ENCODE measurements at regions not wholly inside any gene's neighbourhood (a gene's known extent, or its start where the extent isn't known, plus 50 kb on each side); places are given as distances from the start of the nearest gene placed in this dataset.

DNA sequence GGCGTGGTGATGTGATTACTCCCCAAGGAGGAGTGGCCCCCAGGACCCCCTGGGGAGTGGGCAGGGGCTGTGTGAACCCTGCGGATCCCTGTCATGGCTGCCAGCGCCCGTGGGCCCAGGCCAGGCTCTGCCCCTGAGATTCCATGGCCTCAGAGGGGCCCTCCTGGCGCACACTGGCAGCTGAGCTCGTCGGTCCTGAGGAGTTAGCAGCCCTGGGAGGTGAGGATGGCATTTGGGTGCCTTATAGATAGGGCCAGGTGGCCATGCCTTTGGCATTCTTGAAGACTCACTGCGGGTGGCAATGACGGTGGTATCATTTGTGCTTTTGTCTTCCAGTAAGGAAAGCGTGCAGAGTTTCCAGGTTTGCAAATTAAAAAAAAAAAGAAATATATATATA lies 146.8 kb upstream of the GSE1 start:
- no peak for DNase-seq

- DNase-seq = no peak
Measured at GRCh38 chr16:85466989-85467388, 146.1 kb upstream of the GSE1 start.

DNA sequence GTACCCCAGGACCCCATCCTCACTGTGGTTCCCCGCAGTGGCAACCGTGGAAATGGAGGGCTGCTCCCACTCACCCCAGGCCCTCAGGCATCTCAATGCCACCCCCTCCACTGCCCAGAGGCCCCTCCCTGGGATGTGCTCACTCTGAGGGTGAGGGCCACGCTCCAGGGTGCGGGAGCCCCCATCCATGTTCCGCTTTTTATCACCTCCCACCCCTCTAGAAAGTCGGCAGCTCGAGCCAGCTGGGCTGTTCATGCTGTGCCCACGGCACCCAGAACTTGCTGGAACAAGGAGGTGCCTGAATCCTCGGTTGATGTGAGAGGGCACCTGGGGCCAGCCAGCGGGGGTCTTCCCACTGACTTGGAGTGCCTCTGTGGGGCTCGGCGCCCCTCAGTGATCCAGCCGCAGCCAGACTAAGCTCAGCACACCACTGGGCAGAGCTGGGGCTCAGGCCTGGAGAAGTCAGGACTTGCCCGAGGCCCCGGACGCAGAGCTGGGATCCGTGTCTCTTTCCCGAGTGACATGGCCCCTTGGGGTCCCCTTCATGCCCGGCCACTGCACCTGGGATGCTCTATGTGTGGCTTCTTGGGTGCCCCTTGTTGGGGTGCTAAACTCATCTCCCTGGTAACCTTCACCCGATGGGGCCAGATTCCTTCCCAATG lies 143.1 kb upstream of the GSE1 start:
- DNase-seq = no peak

DNA sequence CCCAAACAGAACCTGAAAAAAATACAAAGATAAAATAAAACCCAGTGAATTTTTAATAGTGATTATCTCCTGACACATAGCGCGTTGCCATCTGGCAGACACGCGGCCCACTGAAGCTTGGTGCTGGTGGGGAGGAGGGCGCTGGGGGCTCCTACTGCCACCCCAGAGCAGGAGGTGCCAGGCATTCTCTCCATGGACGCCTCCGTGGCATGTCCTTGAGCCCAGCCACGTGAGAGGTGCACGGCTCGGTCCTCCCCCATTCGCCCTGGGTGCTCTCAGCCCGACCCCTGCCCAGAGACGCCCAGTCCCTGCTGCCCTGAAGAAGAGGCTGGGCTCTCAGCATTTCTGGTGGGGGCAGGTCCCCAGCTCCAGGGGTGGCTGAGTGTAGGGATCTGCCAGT lies 142.2 kb upstream of the GSE1 start:
- no peak for DNase-seq

DNA sequence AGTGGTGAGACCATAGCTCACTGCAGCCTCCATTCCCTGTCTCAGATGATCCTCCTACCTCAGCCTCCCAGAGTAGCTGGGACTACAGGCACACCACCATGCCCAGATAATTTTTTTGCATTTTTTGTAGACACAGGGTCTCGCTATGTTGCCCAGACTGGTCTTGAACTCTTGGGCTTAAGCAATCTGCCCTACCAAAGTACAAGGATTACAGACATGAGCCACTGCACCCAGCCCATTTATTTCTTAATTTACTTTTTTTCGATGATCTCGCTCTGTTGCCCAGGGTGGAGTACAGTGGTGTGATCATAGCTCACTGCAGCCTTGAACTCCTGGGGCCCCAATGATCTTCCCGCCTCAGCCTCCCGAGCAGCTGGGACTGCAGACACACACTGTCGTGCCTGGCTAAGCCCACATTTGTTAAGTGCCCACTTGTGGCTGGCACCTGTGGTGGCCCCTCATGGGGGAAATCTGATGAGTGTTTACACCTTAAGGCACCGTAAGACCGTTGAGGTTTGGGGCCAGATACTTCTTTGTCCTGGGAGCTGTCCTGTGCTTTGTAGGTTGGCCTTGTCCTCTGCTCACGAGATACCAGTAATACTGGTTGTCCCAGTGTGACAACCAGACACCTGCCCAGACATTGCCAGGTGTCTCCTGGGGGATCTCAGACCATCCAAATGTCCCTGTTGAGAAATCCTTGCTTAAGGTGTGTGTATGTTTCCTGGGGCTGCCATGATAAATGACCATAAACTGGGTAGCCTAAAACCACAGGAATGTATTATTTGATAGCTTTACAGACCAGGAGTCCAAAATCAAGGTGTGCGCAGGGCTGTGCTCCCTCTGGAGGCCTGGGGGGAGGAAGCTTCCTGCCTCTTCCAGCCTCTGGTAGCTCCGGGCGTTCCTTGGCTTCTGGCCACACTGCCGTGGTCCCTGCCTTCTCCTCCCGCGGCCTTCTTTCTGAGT lies 141.4 kb upstream of the GSE1 start:
- DNase-seq = no peak

DNA sequence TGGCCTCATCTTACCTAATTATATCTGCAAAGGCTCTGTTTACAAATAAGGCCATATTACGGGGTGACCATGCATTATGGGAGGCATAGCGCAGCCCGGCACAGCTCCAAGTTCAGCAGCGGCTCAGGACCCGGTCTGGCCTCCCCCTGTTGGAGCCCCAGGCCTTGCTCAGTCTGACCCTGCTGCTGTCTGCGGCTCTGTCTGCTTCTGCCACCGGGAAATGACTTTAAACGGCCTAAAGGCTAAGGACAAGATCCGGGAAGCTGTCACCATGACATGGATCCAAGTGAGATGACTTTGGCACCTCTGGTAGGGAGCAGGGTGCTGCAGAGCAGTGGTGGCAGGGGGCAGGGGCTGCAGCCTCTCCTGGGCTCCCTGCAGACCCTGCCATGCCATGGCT lies 140.6 kb upstream of the GSE1 start:
- no peak for DNase-seq

- no peak for DNase-seq
Measured at GRCh38 chr16:85473323-85473722, 139.8 kb upstream of the GSE1 start.

- DNase-seq = no peak
Measured at GRCh38 chr16:85473909-85474620, 139.1 kb upstream of the GSE1 start.

DNA sequence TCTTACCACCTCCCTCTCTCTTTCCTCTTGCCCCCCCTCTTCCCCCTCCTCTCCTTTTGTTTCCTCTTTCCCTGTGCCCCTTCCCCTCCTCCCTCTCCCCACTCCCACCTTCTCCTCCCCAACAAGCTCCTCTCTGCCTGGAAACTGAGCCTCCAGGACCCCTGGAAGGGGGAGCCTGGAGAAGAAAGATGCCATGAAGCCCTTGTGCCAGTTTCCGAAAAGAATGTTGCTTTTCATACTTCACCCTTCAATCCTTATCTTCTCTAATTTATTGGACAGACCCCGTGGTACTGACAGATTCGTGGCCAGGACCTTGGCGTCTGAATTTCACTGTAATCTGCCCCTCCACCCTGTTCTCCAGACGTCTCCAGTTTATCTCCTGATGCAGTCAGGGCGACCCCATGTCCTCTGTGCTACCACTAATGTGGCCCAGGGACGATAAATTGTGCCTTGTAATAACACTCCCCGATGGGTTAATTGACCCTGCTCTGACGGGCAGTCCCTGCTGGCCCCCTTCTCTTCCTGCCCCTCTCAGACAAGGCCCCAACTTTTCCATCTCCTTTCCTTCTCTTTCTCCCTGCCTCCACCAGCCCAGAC lies 138.4 kb upstream of the GSE1 start:
- DNase-seq = no peak

DNA sequence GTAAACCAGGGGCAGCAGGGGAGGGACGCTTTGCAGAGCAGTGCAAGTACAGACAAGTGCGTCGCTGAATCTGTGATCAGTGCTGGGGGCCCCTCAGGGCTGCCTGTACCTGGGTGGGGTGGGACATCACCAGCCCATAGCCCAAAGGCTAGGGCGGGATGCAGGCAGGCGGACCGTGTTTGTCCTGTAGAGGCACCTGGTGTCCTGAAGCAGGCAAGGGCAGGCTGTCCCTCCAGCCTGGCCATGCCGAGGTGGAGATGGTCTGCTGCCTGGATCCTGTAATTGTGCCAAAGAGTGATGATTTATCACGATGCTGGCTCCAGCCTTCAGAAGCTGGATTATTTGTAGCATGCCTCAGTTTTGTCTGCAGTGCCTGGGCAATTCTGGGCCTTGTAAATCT lies 137.9 kb upstream of the GSE1 start:
- no peak for DNase-seq

DNA sequence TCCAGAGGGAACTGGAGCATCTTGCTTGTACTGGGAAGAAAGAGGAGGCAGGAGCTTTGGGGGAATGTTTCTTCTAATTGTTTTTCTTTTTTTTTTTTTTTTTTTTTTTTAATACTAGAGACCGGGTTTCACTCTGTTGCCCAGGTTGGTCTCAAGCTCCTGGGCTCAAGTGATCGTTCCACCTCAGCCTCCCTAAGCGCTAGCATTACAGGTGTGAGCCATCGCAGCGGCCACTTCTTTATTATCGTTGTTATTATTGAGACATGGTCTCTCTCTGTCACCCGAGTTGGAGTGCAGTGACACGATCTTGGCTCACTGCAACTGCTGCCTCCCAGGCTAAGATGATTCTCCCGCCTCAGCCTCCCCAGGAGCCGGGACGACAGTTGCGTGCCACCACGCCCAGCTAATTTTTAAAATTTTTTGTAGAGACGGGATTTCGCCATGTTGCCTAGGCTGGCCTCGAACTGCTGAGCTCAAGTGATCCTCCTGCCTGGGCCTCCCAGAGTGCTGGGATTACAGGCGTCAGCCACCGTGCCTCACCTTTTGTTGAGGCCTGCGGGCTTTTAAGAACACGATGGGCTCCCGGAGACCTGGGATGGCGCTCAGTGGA lies 137.3 kb upstream of the GSE1 start:
- DNase-seq = no peak

DNA sequence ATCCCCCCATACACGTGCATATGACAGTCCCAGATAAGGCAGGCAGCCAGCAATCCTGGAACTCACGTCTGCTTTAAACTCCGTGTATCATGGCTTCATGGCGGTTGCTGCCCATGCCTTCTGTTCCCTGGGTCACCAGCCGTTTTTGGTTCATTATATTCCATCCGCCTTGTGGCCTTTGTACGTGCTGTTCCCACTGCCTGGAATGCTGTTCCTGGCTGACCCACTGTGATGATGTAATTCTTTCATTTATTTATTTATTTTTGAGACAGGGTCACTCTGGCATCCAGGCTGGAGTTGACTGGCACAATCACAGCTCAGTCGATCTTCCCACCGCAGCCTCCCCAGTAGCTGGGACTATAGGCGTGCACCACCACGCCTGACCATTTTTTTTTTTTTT lies 136.7 kb upstream of the GSE1 start:
- DNase-seq = no peak

GRCh38 chr16:85477801-85478363 lies 135.2 kb upstream of the GSE1 start:
- DNase-seq = no peak

DNA sequence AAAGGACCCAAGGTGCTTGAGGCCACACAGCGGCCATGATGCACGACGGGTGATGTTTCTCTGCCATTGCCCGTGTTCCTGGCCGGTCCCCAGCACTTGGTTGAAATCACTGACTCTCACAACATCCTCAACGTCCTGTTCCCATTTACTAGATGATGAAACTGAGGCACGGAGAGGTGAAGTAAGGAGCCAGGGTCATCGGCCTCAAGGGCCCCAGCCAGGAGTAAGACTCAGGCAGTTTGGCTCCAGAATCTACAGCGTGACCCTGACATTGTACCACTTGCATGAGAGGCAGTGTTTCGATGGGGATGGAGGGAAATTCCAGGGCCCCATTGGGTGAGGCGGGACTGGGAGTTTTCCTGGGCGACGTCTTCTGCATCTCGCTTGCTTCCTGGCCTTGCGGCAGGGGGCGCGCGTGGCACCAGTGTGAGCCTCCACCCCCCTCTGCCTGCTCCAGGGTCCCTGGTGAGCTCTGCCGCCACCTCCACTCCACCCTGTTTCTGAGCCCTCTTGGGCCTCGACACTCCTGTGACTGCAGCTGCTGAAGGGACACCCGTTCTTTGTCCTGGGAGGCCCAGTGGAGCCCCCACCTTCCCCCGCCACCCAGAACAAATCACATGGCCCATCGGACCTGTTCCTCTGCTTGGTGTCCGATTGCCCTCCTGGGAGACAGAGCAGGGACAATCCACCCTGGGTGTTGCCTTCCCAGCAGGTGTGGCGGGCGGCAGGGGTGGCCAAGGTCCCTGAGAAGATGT lies 133.0 kb upstream of the GSE1 start:
- DNase-seq = no peak

DNA sequence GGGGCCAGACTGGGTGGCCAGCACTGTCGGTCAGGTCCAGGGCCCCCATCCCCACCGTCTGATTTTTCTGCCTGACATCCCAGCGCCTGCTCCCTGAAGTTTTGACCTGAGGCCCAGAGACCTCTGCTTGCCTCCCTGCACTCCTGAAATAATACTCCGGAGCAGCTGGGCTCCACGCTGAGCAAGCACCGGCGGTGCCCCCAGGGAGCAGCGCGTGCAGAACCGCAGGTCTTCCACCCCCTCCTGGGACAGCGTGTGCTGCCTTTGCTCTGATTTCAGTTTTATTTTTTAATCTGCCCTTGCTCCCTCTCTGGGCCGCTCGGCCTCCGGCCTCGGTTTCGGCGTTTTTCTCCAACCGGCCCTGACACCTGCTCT lies 132.4 kb upstream of the GSE1 start:
- DNase-seq = no peak

DNA sequence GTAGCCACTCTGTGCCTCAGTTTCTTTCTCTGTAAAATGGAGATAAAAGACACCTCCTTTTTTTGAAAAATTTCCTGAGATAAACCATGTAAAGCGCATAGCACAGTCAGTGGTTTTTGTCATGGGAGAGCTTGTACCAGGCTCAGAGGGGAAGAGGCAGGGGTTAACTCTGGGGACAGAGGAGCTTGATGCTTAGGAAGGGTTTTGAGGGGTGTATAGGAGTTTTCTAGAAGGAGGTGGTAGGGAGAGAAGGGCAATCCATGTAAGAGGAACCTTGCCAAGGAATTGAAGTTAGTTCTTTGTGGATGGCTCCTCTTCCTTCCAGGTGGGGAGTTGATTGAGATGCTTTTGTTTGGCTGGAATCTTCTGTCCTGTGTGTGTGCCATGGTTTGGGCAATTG lies 131.9 kb upstream of the GSE1 start:
- DNase-seq = no peak

- no peak for DNase-seq
Measured at GRCh38 chr16:85481738-85482137, 131.4 kb upstream of the GSE1 start.

- DNase-seq = no peak
Measured at GRCh38 chr16:85483424-85483823, 129.7 kb upstream of the GSE1 start.

GRCh38 chr16:85484347-85485300 lies 128.5 kb upstream of the GSE1 start:
- DNase-seq = no peak

GRCh38 chr16:85485379-85485778 lies 127.7 kb upstream of the GSE1 start:
- no peak for DNase-seq
